ENCODE measurements at regions not wholly inside any gene's neighbourhood (a gene's known extent, or its start where the extent isn't known, plus 50 kb on each side); places are given as distances from the start of the nearest gene placed in this dataset.
"Not testable (repeated sequence)": the region's sequence is repeated elsewhere in the genome, so short reads cannot be mapped to it uniquely, and the experiment has no call there.

GRCh38 chr13:84097148-84097547 lies 214.9 kb upstream of the SLITRK1 start:
- Histone ChIP-seq H3K9me3 (ENCODE audit: control insufficient read depth, insufficient read depth, low read length) (no peaks in the 10 kb centered on the region), H3K4me2 (ENCODE audit: low read length) (no peak overlapping the region), H3K79me2 (ENCODE audit: control insufficient read depth, low read length) (no peaks in the 10 kb centered on the region), H3K4me1 (ENCODE audit: control insufficient read depth, low read length) (no peaks in the 10 kb centered on the region), H3K9me2 (replicated peaks; ENCODE audit: control insufficient read depth, low read length) (no peaks in the 10 kb centered on the region), H4K20me1 (ENCODE audit: control insufficient read depth, insufficient read depth, low read depth, low read length) (no peaks in the 10 kb centered on the region), H3K4me3 (ENCODE audit: low read length) (no peak overlapping the region), H3K27me3 (ENCODE audit: control insufficient read depth, low read length) (no peaks in the 10 kb centered on the region), H3K27ac (ENCODE audit: low read depth, low read length) (no peak overlapping the region), H3K36me3 (ENCODE audit: control insufficient read depth, low read length) (no peaks in the 10 kb centered on the region), H3F3A (ENCODE audit: control insufficient read depth, insufficient read depth) (no peaks in the 10 kb centered on the region)
- no peak for TF ChIP-seq EZH2phosphoT487 (IDR thresholded peaks at IDR 0.05; ENCODE audit: borderline replicate concordance, low read length)
- TF ChIP-seq CTCF (IDR thresholded peaks at IDR 0.05; ENCODE audit: low read depth, low read length, poor library complexity, severe bottlenecking) = no peak

- no peaks in the 10 kb centered on the region for H3K9me3 ChIP-seq (ENCODE audit: control insufficient read depth, insufficient read depth, low read length)
- no peaks in the 10 kb centered on the region for H3K4me1 ChIP-seq (ENCODE audit: control insufficient read depth, low read length)
- no peaks in the 10 kb centered on the region for H3K36me3 ChIP-seq (ENCODE audit: control insufficient read depth, low read length)
- no peaks in the 10 kb centered on the region for H3K9me2 ChIP-seq (replicated peaks; ENCODE audit: control insufficient read depth, low read length)
- H3K4me3 ChIP-seq (ENCODE audit: low read length) = no peak overlapping the region
- TF ChIP-seq EZH2phosphoT487 (IDR thresholded peaks at IDR 0.05; ENCODE audit: borderline replicate concordance, low read length) (no peak), CTCF (IDR thresholded peaks at IDR 0.05; ENCODE audit: low read depth, low read length, poor library complexity, severe bottlenecking) (no peak)
- no peak overlapping the region for H3K27ac ChIP-seq (ENCODE audit: low read depth, low read length)
- no peaks in the 10 kb centered on the region for H4K20me1 ChIP-seq (ENCODE audit: control insufficient read depth, insufficient read depth, low read depth, low read length)
- H3F3A ChIP-seq (ENCODE audit: control insufficient read depth, insufficient read depth) = no peaks in the 10 kb centered on the region
- H3K4me2 ChIP-seq (ENCODE audit: low read length) = no peak overlapping the region
- no peaks in the 10 kb centered on the region for H3K27me3 ChIP-seq (ENCODE audit: control insufficient read depth, low read length)
- H3K79me2 ChIP-seq (ENCODE audit: control insufficient read depth, low read length) = no peaks in the 10 kb centered on the region
These were observed 213.9 kb upstream of the SLITRK1 start for GRCh38 chr13:84096216-84096615.

GRCh38 chr13:84088996-84089395 lies 206.7 kb upstream of the SLITRK1 start:
- Histone ChIP-seq H4K20me1 (ENCODE audit: control insufficient read depth, insufficient read depth, low read depth, low read length) (no peaks in the 10 kb centered on the region), H3K27ac (ENCODE audit: low read depth, low read length) (no peak overlapping the region), H3K9me2 (replicated peaks; ENCODE audit: control insufficient read depth, low read length) (no peaks in the 10 kb centered on the region), H3K36me3 (ENCODE audit: control insufficient read depth, low read length) (no peaks in the 10 kb centered on the region), H3K4me1 (ENCODE audit: control insufficient read depth, low read length) (no peaks in the 10 kb centered on the region), H3K27me3 (ENCODE audit: control insufficient read depth, low read length) (no peaks in the 10 kb centered on the region), H3K4me2 (ENCODE audit: low read length) (no peak overlapping the region), H3F3A (ENCODE audit: control insufficient read depth, insufficient read depth) (no peaks in the 10 kb centered on the region), H3K79me2 (ENCODE audit: control insufficient read depth, low read length) (no peaks in the 10 kb centered on the region), H3K9me3 (ENCODE audit: control insufficient read depth, insufficient read depth, low read length) (no peaks in the 10 kb centered on the region), H3K4me3 (ENCODE audit: low read length) (no peak overlapping the region)
- TF ChIP-seq EZH2phosphoT487 (IDR thresholded peaks at IDR 0.05; ENCODE audit: borderline replicate concordance, low read length) = no peak
- no peak for TF ChIP-seq CTCF (IDR thresholded peaks at IDR 0.05; ENCODE audit: low read depth, low read length, poor library complexity, severe bottlenecking)

- Histone ChIP-seq H3K9me2 (replicated peaks; ENCODE audit: control insufficient read depth, low read length) (no peaks in the 10 kb centered on the region), H3K9me3 (ENCODE audit: control insufficient read depth, insufficient read depth, low read length) (no peaks in the 10 kb centered on the region), H3K27me3 (ENCODE audit: control insufficient read depth, low read length) (no peaks in the 10 kb centered on the region), H3K79me2 (ENCODE audit: control insufficient read depth, low read length) (no peaks in the 10 kb centered on the region), H3K4me3 (ENCODE audit: low read length) (no peak overlapping the region), H3K27ac (ENCODE audit: low read depth, low read length) (no peak overlapping the region), H3K36me3 (ENCODE audit: control insufficient read depth, low read length) (no peaks in the 10 kb centered on the region), H4K20me1 (ENCODE audit: control insufficient read depth, insufficient read depth, low read depth, low read length) (no peaks in the 10 kb centered on the region), H3K4me2 (ENCODE audit: low read length) (no peak overlapping the region), H3F3A (ENCODE audit: control insufficient read depth, insufficient read depth) (no peaks in the 10 kb centered on the region), H3K4me1 (ENCODE audit: control insufficient read depth, low read length) (no peaks in the 10 kb centered on the region)
- TF ChIP-seq EZH2phosphoT487 (IDR thresholded peaks at IDR 0.05; ENCODE audit: borderline replicate concordance, low read length) (no peak), CTCF (IDR thresholded peaks at IDR 0.05; ENCODE audit: low read depth, low read length, poor library complexity, severe bottlenecking) (no peak)
These were observed 204.5 kb upstream of the SLITRK1 start for GRCh38 chr13:84086847-84087162.

- H3K9me3 ChIP-seq (ENCODE audit: control insufficient read depth, insufficient read depth, low read length); H3K27me3 ChIP-seq (ENCODE audit: control insufficient read depth, low read length); H3K9me2 ChIP-seq (replicated peaks; ENCODE audit: control insufficient read depth, low read length); H4K20me1 ChIP-seq (ENCODE audit: control insufficient read depth, insufficient read depth, low read depth, low read length); H3F3A ChIP-seq (ENCODE audit: control insufficient read depth, insufficient read depth); H3K4me1 ChIP-seq (ENCODE audit: control insufficient read depth, low read length); H3K4me3 ChIP-seq (ENCODE audit: low read length); H3K79me2 ChIP-seq (ENCODE audit: control insufficient read depth, low read length); H3K27ac ChIP-seq (ENCODE audit: low read depth, low read length); H3K4me2 ChIP-seq (ENCODE audit: low read length); H3K36me3 ChIP-seq (ENCODE audit: control insufficient read depth, low read length): not testable (repeated sequence)
These were observed 204.0 kb upstream of the SLITRK1 start for GRCh38 chr13:84086098-84086846.

Measured in DOHH2 (cell line).